Stimulated activated CD4-positive, alpha-beta T cell treated with anti-CD3 and anti-CD28 coated beads, Interleukin-15, amount 100 ng/mL, for 48 hours (primary cell): ENCODE measurements at regions not wholly inside any gene's neighbourhood (a gene's known extent, or its start where the extent isn't known, plus 50 kb on each side); places are given as distances from the start of the nearest gene placed in this dataset.

ENCODE experiments used
- DNase-seq, 2 donors: peaks; one replicate each; pipeline ENCODE4 v3.0.0-alpha.2; 2020; ENCODE audit warnings: low read depth in 2 of 2

DNA sequence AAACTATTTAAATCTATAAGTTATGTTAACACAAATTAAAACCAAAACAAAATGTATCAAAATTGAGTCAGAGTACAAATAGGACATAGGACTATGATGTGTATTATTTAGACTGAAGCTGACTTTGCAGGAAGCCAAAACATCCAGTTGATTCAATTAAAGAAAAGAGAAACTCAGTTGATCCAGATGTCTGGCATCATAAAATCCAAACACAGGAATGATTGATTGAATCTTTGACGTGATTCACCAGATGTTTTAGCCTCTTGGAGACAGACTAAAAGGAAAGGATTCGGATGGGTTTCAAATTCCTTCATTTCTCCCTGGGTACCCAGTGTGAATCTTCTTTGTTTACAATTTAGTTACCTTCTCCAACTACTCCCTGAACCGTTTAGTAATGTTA lies 272.9 kb downstream of the IRS1 start:
- DNase-seq = no peak

DNA sequence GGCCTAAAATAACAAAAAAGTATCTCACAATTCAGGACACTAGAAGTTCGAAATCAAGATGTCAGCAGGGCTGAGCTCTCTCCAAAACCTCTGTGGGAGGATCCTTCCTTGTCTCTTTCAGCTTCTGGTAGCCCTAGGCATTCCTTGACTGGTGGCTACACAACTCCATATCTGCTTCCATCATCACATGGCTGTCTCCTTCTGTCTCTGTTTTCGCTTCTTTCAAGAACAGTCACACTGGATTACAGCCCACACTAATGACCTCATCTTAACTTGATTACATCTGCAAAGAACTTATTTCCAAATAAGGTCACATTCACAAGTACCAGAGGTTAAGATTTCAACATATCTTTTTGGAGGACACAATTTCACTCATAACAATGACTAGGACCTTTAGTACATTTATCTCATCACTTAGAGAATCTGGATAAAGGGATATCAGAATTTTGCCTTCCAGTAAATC lies 275.2 kb downstream of the IRS1 start:
- DNase-seq = no peak

DNA sequence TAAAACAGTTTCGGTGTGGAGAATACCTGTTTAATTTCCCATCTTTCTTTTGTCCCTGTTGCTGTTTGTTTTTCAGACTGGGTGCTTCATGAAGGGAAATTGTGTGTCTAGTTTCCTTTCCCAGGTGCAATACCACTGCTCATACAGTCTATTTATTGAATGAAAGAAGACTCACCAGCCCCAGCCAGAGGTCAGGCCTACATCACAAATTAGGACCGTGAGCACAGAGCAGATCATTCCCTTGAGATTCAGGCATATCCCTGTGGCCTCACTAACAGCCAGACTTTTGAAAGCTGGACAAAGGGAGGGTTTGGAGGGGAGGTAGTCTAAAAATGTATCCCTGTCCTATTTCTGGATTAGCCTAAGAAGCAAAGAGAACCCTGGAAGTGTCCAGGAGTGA lies 278.9 kb downstream of the IRS1 start:
- no peak for DNase-seq

- DNase-seq = no peak
Observed at GRCh38 chr2:226515344-226516055, 284.1 kb downstream of the IRS1 start.

GRCh38 chr2:226514895-226515294 lies 284.7 kb downstream of the IRS1 start:
- DNase-seq = no peak

DNA sequence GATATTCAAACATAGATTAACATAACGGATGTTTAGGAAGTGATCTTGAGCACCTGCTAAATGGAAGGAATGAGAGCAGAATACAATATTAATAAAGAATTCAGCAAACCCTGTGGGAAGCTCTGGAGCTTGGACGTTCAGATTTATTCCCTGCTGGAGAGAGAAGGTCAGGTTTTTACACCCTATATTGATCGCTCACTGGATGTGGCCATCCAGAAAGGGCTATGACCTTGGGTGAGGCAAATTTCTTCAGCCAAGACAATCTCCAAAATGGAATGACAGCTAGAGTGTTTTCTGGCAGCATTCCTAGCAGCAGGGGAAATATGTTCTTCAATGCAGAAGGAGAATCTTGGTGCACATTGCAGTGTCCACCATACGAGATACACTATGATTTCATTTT lies 288.3 kb downstream of the IRS1 start:
- DNase-seq = no peak

DNA sequence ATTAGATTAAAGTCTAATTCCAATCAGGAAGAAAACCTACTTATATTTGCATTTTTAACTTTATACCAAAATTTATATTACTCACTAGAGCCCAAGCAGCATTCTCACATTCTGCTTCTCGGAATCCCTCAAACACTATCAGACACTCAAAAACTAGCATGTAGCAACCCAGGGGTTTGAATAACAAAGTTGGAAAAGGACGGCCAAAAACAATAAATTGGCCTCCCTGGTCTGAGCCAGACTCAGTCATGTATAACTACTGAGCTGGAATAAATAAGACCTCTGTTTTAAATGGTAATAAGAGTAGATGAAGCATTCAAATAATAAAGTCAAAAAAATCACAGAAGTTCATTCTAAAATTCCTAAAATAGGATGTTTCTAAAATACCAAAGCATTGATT lies 290.9 kb downstream of the IRS1 start:
- no peak for DNase-seq

GRCh38 chr2:226508005-226508404 lies 291.6 kb downstream of the IRS1 start:
- no peak for DNase-seq

- no peak for DNase-seq
Observed at GRCh38 chr2:226497146-226497909, 302.3 kb downstream of the IRS1 start.

GRCh38 chr2:226496273-226496550 lies 303.4 kb downstream of the IRS1 start:
- DNase-seq = no peak

DNA sequence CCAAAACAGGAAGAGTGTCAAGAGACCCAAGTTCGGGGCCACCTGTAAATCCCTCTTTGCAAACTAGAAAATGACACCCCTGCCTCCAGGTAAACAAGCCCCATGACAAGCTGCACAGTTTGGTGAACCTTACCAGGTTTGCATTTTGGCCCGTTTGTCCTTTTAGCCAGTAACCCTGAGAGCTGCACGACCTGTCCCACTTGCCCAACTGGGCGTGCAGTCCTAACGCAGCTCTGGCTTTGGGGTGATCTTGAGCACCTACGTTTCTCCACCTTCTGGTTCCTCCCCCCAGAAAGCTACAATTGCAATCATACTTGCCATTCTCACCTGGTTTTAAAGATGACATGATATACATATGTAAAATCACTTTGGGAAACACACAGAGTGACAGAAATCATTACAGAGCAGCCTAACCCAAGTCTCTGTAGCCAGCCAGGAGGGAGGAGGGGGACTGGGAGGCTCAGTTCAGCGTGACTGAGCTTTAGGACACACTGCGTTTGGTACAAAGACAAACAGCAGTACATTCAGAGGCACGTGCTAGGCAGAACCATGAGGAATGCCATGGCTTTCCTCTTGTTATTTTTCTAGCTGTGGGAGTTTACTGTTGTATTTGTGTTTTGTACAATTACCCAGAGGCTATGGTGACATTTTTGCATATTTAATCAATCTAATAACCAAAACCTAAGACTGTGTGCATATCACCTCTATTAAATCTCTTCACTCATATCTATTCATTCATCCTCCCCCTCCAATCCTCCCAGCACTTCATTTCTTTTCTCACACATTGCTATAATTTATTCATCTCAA lies 304.0 kb downstream of the IRS1 start:
- DNase-seq = no peak

- no peak for DNase-seq
Observed at GRCh38 chr2:226491112-226491511, 308.5 kb downstream of the IRS1 start.

GRCh38 chr2:226489775-226490541 lies 309.7 kb downstream of the IRS1 start:
- no peak for DNase-seq

DNA sequence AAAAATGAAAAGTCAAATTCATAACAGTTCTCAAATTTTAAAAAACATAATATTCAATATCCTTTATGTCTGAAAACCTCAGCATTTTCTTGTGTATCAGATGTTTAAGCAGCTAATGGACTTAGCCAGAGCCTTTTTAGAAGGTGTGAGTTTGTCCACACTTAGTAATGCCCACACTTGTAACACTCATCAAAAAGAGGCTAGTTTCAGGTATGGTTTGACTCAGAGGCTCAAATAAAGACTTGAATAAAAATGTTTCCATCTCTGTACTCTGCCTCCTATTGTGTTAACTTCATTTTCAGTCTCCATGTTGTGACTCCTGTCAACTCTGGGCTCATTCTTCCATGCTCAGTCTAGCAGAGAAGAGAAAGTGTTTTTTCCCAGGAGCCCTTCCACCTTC lies 311.6 kb downstream of the IRS1 start:
- DNase-seq = no peak

- no peak for DNase-seq
Observed at GRCh38 chr2:226487573-226487972, 312.0 kb downstream of the IRS1 start.

DNA sequence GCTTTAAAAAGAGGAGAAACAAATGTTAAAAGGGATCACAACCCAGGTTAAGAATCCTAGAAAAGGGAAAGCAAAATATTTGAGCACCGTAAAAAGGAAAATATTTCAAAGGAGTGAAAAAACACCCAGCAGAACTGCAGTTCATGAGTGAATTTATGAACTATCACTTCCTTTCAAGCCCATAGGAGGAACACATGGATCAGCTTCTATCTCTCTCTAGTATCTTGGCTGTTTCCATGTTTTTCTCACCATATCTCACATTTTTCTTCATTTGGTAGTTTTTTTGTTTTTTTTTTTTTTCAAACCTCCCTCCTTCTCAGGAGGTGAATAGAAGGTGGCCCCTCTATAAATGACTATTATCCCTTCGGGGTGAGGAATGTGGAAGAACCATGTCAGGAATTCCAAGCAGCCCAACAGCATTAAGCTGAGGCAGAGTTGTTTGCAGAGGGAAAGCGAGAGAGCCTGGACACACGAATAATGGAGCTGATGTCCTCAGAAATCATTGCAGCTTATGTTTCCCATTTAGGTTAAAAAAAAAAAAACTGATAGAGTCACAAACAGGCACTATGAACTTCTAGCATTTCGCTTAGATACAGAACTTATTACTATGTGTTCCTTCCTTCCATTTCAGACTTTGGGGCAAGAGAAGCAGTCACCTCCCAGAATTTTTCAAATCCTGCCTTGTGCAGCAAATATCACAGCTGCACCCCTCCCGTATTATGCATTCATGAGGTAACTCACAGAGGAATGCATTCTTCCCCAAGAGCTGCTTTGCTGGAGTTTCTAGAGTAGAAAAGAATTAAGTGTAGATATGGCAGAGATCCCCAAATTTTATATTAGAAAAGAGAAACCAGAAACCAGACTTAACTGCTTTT lies 315.6 kb downstream of the IRS1 start:
- DNase-seq = no peak

DNA sequence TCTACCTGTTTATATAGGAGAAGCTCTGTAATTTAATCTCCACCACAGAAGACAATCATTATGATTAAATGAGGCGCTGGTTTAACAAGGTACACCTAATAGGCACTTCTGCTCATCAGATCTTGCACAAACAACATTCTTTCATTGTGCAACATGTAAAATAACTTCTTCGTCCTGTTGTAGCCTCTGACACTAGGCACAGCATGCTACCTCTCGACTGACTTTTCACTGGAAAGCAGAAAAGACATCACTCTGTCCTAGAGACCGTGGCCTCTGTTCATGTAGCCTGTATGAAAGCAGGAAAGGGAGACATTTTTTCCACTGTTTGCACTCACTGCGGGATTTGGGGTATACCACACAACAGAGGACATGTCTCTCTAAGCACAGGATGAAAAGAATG lies 316.5 kb downstream of the IRS1 start:
- no peak for DNase-seq

DNA sequence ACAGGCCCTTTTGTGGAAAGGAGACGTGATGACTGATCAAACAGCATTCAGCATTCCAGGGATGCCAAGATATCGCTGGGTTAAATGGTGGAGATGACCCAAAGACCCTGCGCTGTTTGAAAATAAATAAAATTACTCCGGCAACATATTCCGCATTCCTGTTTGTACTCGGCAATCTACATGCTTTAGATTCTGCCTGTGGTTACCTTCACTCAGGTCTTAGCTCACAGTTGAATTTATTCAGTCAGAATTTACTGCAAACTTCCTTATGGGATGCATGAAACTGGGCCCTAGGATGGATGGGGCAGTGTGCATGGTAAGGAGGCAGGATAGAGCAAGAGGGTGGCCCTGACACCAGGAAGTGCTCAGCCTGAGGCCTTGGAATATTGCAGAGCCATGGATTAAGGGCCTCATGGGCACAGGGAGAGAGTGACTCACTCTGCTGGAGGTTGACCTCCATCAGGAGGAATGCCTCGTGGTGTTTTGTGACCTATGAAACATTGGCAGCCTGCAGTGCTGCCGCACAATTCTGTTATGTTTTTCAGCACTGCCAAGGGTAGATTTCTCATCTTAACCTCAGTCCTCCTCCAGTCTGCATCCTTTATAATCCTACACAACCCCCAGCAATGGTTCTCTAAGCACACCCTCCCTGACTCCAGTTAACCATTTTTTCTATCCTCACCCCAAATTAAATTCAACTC lies 321.4 kb downstream of the IRS1 start:
- DNase-seq = no peak

- no peak for DNase-seq
Observed at GRCh38 chr2:226477221-226478108, 322.2 kb downstream of the IRS1 start.
